ENCODE measurements at regions not wholly inside any gene's neighbourhood (a gene's known extent, or its start where the extent isn't known, plus 50 kb on each side); places are given as distances from the start of the nearest gene placed in this dataset.

DNA sequence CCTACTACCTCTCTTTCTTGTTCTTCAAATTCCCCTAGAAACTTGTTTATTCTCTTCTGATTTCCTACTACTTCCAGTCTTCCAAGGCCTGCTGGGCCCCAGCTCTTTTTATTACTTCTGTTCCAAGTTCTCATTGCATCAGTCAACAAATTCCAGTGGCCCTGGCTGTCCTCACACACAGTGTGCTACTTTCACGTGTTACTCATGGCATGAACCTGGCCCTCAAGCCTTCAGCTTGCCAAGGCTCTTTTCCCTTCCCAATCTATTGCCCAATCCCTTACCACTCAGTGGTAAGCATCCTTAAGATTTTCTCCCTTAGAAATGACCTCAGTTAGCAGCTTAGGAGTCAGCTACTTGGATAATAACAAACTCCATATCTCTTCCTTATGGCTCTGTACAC lies 613.5 kb downstream of the LMO4 start:
- ATAC-seq (no peak), DNase-seq (ENCODE audit: low spot score) (no peak)

DNA sequence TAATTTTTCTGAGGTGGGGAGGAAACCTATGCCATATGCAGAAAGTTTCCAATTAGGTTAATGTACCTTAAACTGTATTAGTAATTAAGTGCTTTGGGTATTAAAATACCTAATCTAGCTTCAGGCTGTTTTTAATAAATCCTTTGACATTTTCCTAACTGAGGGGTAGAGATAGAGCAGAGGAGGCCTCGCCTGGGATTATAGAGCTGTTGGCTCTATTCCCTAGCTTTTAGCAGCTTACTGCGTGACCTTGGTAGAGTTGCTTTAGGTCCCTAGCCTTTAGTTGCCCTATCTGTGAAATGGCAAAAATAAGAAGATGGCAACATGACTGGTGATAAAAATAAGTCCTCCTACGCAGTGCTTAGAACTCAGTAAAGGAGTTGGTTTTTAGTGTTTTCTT lies 621.0 kb downstream of the LMO4 start:
- ATAC-seq (no peak), DNase-seq (ENCODE audit: low spot score) (no peak)

DNA sequence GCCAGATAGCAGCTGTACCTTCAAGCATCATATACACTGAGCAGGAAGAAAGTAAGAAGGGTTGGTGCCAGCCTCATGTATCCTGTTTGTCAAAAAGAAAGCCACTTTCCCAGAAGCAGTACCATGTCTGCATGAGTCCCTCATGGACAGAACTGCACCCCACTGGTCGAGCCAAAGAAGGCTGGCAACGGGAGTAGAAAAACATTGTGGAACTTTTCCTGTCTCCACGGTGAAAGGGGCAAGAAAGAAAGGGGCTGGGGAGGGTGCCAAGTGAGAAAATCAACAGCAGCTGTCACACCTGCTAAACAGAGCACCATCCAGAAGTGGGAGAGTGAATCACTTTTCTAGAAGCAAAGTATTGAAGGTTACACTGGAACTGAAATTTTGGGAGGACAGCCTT lies 621.7 kb downstream of the LMO4 start:
- no peak for ATAC-seq
- DNase-seq (ENCODE audit: low spot score): no peak

DNA sequence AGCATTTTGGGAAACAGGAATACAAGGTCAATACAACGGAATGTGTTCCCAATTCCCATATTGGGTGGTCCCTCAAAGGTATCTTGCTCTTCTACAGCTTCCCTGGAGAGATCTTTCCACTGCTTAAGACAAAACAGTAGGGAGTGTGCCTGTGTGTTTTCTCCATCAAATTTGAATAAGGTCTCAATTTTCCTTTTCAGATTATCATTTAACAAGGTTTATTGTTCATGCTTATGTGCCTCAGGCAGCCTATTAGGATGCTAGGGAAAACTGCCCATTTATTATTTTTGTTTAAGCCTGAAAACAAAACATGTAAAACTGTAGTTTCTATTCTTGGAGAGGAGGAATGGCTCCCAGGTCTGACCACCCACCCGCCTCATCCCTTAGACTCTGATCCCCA lies 622.7 kb downstream of the LMO4 start:
- DNase-seq (ENCODE audit: low spot score) (no peak), ATAC-seq (no peak)

DNA sequence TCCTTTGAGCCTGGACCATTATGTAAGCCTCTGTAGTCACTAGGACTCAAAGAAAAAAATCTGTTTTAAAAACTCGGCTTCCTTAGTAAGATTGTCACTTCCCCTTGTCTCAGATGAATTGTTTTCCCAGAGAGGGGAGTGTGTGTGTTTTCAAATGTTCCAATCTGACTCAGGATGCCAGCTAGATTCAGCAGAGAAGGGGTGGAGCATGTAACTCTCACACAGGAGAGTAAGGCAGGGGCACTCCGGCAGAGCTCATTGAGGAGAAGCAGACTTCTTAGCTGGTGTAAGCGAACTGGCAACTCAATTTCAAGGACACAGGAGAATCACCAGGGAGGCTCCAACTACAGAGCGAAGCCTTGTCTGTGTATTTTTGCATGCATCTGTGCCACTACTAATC lies 623.2 kb downstream of the LMO4 start:
- ATAC-seq (no peak), DNase-seq (ENCODE audit: low spot score) (no peak)

DNA sequence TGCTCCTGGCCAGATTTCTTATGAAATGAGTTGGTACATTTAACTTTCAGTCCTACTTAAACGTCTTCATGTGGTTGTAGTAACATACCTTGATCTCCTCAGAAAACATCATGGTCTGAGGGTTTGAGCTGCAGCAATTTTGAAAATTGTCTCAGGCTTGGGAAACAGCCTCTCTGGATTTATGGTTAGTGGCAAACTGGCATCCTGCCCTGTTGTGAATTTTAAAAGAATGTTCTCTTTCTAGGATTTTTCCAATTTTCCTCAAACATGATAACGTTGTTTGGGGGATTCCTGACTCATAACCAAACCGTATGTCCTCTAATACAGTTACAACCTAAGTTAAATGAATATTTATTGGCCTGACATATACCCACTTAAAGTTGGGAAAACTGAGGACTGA lies 624.4 kb downstream of the LMO4 start:
- DNase-seq (ENCODE audit: low spot score): no peak

DNA sequence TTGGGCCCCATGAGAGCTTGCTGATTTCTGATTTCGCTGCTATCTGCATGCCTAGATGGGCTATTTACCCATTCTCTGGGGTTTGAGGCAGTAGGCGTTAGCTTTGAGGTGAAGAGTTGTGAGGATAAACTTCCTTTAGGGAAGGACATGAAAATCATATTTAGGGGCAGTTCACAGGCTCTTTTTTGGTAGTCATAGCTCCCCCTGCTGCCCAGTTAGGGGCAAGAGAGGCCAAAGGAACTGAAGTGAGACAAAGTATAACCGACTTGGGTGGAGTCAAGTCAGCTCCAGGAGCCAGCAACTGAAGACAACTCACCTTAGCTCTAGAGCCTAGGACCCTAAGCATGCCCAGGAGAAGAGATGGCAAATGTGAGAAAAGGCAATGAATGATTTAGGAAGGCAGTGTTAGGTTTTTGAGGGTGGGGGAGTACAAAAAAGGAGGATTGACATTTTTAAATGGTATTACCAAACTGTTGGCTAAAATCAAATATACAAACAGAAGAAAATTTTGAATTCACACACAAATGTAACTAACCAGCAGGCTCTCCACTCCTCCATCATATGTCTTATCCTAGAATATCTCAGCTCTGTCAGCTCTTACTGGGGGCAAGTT lies 625.2 kb downstream of the LMO4 start:
- ATAC-seq (peak; percentile 95), DNase-seq (ENCODE audit: low spot score) (peak; percentile 59)

More for the DNA sequence above, 624.4 kb downstream of the LMO4 start:
- no peak for ATAC-seq

DNA sequence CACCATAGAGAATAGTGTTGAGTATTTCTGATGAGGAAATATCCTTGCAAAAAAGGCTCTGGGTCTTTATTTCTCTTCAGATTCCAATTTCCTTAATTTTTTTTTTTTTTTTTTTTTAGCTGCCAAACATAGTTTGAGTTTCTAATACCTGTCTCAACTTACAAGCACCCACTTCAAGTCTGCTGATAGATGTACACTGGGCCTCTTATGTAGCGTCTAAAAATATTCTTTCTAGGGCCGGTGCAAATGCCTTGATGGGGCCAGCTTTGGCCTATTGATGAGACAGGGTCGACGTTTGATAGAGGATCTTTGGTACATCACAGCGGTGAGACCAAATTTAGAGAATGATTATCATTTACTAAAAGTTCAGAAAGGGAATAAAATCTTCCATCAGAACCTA lies 626.4 kb downstream of the LMO4 start:
- no peak for ATAC-seq
- no peak for DNase-seq (ENCODE audit: low spot score)

DNA sequence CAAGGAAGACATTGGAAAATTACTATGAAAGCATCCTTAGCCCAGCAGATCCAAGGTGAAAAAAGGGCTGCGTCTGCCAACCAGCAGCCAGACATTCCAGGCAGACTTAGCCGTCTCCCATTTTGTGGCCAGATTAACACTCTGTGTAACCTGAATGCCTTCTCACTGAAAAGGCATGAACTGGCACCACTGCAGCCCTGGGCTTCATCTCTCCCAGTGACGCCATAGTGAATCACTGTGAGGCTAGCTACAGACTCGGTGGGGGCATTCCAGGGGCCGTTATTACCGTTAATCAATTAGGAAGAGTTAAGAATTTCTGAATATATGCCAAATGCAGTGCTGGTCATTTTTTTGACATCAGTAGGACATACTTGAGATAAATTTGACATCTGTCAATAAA lies 627.4 kb downstream of the LMO4 start:
- no peak for ATAC-seq

DNA sequence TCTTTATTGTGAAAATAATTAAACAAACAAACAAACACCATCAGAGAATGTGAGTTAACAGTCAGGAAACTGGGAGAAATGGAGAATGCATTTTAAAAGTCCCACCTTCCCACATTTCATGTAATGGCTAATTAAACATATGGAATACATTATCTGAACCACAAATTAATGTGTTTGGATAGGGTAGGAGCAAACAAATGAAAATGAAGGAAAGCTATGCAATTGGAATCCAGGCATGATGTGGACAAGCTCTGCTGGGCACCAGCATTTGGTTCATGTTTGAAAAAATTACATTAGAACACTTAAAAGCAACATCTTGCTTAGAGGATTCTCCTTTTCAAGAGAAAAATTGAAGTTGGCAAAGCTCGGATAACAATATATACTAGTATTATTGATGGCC lies 628.1 kb downstream of the LMO4 start:
- no peak for ATAC-seq
- DNase-seq (ENCODE audit: low spot score): no peak

More for the DNA sequence above, 627.4 kb downstream of the LMO4 start:
- no peak for DNase-seq (ENCODE audit: low spot score)

DNA sequence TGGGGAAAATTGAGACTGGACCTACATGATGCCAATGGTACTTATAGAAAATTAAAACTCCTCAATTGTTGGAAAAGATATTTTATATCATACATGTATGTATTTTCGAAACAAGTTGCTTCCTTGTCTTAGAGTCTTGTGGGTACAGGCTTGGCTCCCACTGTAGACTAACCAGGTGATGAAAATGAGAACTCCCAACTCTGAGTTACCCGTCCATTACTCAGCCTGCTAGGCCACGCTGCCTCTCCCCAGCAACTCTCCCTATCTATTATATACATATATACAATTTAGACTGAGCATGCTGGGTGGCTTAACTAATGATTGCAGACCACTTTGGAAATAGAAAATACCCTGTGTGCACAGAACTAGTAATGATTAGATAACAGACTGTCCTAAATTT lies 628.7 kb downstream of the LMO4 start:
- ATAC-seq (no peak), DNase-seq (ENCODE audit: low spot score) (no peak)

DNA sequence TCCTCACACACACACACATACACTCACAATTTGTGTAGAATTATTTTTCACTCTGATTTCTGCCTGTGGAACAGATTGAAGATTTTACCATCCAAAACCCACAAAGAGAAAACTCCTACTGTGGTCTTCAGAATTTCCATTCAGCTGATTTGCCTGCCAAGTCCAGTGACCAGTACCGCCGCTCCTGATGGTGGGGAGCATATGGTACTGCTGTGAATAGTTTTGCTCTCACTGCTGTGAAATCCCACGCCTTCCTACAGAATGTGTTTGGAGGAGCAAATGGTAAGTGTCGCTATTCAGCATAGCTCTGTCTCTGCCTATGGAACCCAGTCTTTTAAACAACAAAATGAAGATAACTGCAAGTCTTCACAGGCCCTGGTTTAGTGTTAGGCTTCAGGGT lies 629.5 kb downstream of the LMO4 start:
- ATAC-seq (no peak), DNase-seq (ENCODE audit: low spot score) (no peak)

DNA sequence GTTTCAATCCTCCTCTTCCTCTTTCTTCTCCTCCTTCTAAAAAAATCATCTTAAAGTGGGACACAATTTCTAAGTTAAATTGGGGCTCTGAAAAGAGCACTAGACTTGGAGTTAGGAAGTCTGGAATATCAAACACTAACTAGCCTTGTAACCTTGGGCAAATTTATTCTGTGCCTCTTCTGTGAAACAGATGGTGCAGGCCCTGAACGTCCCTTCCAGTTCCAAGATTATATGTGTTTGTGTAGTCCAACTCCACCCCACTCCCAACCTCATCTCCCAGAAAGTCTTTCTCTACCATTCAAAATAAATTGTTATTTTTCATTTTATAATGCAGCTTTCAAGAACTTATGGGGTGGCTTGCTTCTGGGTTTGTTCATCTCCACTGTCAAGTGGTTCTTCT lies 630.0 kb downstream of the LMO4 start:
- ATAC-seq: no peak

DNA sequence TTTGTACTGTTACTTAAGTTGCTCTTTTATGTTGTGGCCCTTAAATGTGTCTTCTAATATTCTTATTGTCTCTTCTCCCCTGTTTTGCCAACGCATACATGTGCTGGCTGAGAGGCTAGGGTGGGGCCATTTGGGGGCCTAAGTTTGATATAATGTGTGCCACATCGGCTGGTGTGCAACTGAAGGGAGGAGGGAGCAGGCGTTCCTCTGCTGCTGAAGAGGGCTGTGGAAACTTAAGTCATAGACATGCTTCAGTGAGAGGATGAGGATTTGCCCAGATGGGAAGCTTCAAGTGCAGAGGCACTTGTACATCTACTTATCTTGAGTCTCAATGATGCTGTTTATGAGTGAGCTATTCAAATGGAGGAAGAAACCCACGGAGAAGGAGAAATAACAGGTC lies 630.6 kb downstream of the LMO4 start:
- ATAC-seq: no peak
- DNase-seq (ENCODE audit: low spot score): no peak

More for the DNA sequence above, 630.0 kb downstream of the LMO4 start:
- no peak for DNase-seq (ENCODE audit: low spot score)

DNA sequence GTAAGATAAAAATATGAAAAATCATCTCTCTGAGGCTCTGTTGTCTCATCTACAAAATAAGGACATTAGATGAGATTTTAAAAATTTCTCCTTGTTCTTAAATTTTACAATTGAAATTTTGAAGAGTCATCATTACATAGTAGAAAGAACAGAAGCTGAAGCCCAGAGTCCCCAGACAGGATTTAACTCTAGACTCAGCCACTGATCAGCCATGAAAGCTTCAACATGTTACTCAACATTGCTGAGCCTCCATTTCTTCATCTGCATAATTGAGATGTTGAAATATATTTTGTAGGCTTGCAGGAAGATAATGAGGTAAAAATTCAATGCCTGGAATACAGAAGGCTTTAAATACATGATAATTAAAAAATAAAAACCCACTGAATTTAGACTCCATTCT lies 633.3 kb downstream of the LMO4 start:
- ATAC-seq: no peak
- no peak for DNase-seq (ENCODE audit: low spot score)

DNA sequence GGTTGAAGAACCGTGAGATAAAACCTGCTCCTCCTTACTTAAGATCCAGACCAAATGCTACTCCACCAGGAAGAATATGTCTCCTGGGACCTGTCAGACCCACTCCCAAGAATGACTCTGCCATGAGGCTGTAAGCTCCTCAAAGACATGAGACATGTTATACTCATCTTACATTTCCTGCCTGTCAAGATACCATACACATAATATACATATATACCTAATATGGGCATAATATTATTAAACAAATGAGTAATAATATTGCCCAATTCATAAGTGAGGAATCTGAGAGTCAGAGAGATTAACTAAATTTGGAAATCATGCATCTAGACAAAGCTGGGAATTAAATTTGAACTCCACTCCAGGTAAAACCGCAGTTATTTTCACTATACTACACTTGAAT lies 634.9 kb downstream of the LMO4 start:
- DNase-seq (ENCODE audit: low spot score): no peak
- no peak for ATAC-seq

DNA sequence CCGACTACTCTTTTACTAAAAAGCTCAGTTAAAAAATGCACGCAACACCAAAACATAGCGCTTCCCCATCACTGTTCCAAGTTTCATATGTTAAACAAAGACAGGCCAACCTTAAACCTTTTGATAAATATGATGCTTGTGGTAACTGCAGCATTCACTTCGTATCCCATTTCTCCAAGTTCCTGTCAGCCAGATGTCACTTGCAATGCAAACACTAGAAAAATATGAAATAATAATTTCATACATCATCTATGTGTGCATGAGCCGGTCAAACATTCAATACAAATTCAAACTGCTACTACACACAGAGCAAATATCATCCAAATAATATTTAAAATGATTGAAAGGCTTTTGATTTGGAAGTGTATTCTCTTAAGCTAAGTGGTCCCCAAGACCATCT lies 636.5 kb downstream of the LMO4 start:
- DNase-seq (ENCODE audit: low spot score) (no peak), ATAC-seq (no peak)

DNA sequence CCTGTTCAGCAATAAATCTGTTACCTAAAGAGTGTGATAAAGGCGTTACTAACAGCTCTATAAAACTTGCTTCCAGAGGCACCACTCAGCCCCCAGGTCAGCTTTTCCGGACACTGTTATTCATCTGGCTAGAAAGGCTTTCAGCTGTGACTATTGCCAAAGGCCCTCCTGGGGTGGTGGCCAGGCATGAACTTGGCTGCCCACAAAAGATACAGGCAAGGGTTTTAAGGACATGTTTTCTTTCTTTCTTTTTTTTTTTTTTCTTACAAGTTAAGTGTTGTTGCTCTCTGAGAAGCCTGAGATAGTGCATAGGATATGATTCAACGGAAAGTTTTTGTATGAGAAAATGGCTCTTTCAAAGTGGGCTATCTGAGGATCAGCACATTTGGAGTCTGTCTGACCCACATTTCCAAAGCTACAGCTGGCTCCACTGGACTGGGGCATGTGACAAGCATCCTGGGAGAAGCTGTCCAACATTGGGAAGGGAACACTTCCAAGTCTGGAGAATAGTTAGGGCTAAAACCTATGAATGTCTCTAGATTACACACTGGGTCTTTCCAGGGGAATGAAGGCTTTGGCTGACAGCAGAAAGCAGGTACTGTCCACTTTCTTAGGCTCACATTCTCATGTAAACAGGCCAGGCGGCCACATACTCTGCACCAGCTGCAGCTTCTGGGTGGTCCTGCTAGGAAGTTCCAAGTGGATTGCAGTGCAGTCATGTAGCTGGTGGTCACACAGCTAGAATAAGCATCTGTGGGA lies 639.7 kb downstream of the LMO4 start:
- DNase-seq (ENCODE audit: low spot score): no peak
- no peak for ATAC-seq

DNA sequence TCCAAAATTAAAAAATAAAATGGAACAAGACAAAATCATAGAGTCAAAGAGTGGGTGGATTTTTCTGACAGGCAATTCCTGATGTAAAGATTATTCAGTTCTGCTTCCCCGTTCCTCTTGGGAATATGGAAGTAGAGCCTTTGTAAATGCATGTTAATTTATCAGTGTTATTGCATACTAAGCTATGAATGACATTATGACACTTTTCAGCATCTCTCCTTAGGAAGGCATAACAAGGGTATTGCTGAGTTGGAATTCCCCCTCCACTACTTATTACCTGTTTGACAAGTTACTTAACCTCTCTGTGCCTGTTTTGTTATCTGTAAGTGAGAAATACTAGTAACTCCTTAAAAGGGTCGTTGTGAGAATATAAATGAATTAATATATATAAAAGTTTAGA lies 640.4 kb downstream of the LMO4 start:
- ATAC-seq: no peak

DNA sequence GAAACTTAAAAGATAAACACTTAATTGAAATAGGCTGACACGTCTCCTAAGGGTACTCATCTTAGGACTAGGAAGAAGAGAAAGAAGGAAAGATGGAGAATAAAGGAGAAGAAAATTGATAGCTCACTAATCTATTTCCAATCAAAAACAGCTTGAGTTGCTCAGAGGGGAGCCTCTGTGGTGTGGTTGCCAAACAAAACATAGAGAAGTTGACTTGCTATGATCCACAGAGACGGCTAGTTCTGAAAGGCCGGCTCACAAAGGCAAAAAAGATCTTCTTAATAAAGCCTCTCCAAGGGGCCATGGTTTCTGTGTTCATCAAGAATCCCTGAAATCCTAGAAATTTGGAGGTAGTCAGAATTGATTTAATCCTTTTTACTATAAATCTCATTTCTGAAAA lies 644.1 kb downstream of the LMO4 start:
- DNase-seq (ENCODE audit: low spot score): no peak
- ATAC-seq: no peak

More for the DNA sequence above, 640.4 kb downstream of the LMO4 start:
- DNase-seq (ENCODE audit: low spot score): no peak

DNA sequence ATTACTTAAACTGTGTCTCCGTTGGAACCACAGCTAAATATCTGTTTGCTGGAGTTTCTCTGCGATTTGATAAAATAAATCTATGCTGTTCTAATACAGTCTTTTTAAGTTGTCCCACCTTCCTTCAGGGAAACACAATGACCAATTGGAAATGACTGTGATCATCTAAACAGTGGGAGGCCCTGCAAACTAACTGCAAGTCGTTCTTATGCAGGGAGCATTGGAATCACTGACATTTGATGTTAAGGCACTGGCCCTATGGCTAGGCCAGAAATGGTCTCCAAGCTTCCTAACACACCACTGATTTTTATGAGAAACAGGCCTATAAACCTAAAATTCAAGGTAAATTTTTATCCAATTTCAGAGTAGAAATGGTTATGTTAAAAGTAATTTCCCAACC lies 645.2 kb downstream of the LMO4 start:
- ATAC-seq (no peak), DNase-seq (ENCODE audit: low spot score) (no peak)

DNA sequence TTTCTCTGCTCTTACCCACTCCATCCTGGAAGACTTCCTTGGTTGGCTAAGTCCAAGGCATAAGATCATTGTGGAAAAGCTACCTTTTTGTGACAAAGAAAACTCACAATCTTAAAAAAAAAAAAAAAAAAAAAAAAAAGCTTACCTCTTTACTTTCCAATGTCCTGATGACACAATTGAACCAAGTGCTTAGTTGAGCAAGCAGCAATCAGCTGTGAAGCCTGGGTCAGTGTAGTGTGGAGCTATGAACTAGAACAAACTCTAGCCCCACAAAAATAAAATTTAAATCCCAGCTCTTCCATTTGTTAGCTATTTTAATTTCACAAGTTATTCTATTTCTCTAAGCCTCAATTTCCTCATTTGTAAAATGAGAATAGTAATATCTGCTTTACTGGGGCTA lies 647.6 kb downstream of the LMO4 start:
- no peak for ATAC-seq
- DNase-seq (ENCODE audit: low spot score): no peak

DNA sequence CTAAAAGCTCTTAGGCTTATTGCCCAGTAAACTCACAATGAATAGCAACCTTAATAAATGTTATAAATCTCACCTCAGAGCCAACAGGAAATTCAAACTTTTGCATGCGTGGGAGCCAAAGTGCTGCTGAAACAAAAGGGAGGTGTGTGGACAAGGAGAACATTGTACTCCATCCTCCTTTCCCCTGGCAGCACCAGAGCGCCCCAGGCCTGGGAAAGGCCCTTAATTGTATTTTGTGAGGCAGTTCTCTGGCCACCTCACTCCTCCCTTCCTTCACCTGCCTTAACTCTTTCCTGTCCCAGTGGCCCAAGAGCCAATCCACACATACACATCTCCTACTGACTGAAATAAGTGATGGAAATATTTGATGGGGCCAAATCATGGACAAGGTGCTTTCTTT lies 648.5 kb downstream of the LMO4 start:
- DNase-seq (ENCODE audit: low spot score) (no peak), ATAC-seq (no peak)

Measured in left lobe of liver (tissue), 2 donors.